Stimulated activated CD4-positive, alpha-beta T cell treated with anti-CD3 and anti-CD28 coated beads, TNF-alpha, amount 100 ng/mL, for 4 hours (primary cell): ENCODE measurements at regions not wholly inside any gene's neighbourhood (a gene's known extent, or its start where the extent isn't known, plus 50 kb on each side); places are given as distances from the start of the nearest gene placed in this dataset.
"Not testable (repeated sequence)": the region's sequence is repeated elsewhere in the genome, so short reads cannot be mapped to it uniquely, and the experiment has no call there.

ENCODE experiments used
- DNase-seq, 3 experiments: peaks; one replicate each; pipeline ENCODE4 v3.0.0-alpha.2; 2020; ENCODE audit warnings: low read depth in 3 of 3

- DNase-seq, result no peak
These were observed 608.5 kb downstream of the PSAT1 start for GRCh38 chr9:78905387-78905786.

GRCh38 chr9:78905986-78906755 lies 609.2 kb downstream of the PSAT1 start:
- no peak for DNase-seq

- DNase-seq, result no peak
These were observed 612.6 kb downstream of the PSAT1 start for GRCh38 chr9:78909566-78909965.

- DNase-seq, result not testable (repeated sequence)
These were observed 620.0 kb downstream of the PSAT1 start for GRCh38 chr9:78916884-78917283.

GRCh38 chr9:78918976-78919375 lies 622.1 kb downstream of the PSAT1 start:
- DNase-seq, result no peak

GRCh38 chr9:78919701-78920100 lies 622.8 kb downstream of the PSAT1 start:
- no peak for DNase-seq

- no peak for DNase-seq
These were observed 624.4 kb downstream of the PSAT1 start for GRCh38 chr9:78921341-78921740.

- DNase-seq, result no peak
These were observed 627.2 kb downstream of the PSAT1 start for GRCh38 chr9:78923966-78924659.

GRCh38 chr9:78927099-78927940 lies 630.4 kb downstream of the PSAT1 start:
- DNase-seq, result no peak

GRCh38 chr9:78928625-78929405 lies 631.9 kb downstream of the PSAT1 start:
- DNase-seq, result no peak

GRCh38 chr9:78930281-78930680 lies 633.4 kb downstream of the PSAT1 start:
- DNase-seq, result no peak

- no peak for DNase-seq
These were observed 636.1 kb downstream of the PSAT1 start for GRCh38 chr9:78932849-78933627.

- no peak for DNase-seq
These were observed 636.9 kb upstream of the TLE4 start for GRCh38 chr9:78934880-78935279.

- no peak for DNase-seq
These were observed 632.9 kb upstream of the TLE4 start for GRCh38 chr9:78938821-78939220.

- no peak for DNase-seq
These were observed 632.3 kb upstream of the TLE4 start for GRCh38 chr9:78939311-78940065.

- no peak for DNase-seq
These were observed 631.5 kb upstream of the TLE4 start for GRCh38 chr9:78940121-78940855.

GRCh38 chr9:78954286-78954685 lies 617.5 kb upstream of the TLE4 start:
- DNase-seq, result no peak

GRCh38 chr9:78958892-78959291 lies 612.9 kb upstream of the TLE4 start:
- DNase-seq, result no peak

GRCh38 chr9:78962156-78962555 lies 609.6 kb upstream of the TLE4 start:
- DNase-seq, result no peak
